PC-3 (cell line): ENCODE measurements at regions not wholly inside any gene's neighbourhood (a gene's known extent, or its start where the extent isn't known, plus 50 kb on each side); places are given as distances from the start of the nearest gene placed in this dataset.

Experiments used
- ATAC-seq: fragments of 200-7000 bp; cut with Tn5 transposase; 2 replicates; pipeline ENCODE4 v1.9.1; 2020; ENCODE audit warnings: mild to moderate bottlenecking, moderate library complexity
- BruUV-seq: library from RNA; stranded (reverse); fragments of 400-500 nt; replicated peaks from 2 replicates; lab custom pipeline; 2021; lab: Mats Ljungman, UMichigan
- CTCF ChIA-PET: fragments of 300-600 bp; sonication (Branson Sonifier 250); formaldehyde crosslinking; loops from one replicate; lab custom pipeline; 2022; ENCODE audit warnings: antibody characterized with exemption; lab: Charles Lee
- POLR2A ChIA-PET: fragments of 300-600 bp; sonication (Branson Sonifier 250); formaldehyde crosslinking; loops from one replicate; lab custom pipeline; 2022; ENCODE audit warnings: antibody characterized with exemption; ENCODE audit not compliant: unreplicated experiment; lab: Charles Lee
- DNase-seq: peaks from one replicate; pipeline ENCODE4 v3.0.0-alpha.2; 2015
- H2AFZ ChIP-seq: fragments of 300-600 bp; sonication (generic); 2 replicates; pipeline ENCODE4 v1.6.0; 2016; ENCODE audit warnings: antibody characterized with exemption, low read length
- H3F3A ChIP-seq: fragments of 300-600 bp; sonication (generic); one replicate; pipeline ENCODE4 v1.6.0; 2017; ENCODE audit warnings: antibody characterized with exemption, low read length, control low read depth, mild to moderate bottlenecking; ENCODE audit not compliant: unreplicated experiment
- H3K27ac ChIP-seq: fragments of 300-600 bp; sonication (generic); 2 replicates; pipeline ENCODE4 v1.5.1; 2016; ENCODE audit warnings: mild to moderate bottlenecking, low read length
- H3K27me3 ChIP-seq: fragments of 300-600 bp; sonication (generic); 2 replicates; pipeline ENCODE4 v1.6.1; 2016; ENCODE audit warnings: low read length, mixed read lengths
- H3K36me3 ChIP-seq: fragments of 300-600 bp; sonication (generic); 2 replicates; pipeline ENCODE4 v1.6.1; 2016; ENCODE audit warnings: low read depth, mixed run types, low read length, mixed read lengths
- H3K4me1 ChIP-seq: fragments of 300-600 bp; sonication (generic); 2 replicates; pipeline ENCODE4 v1.5.1; 2016; ENCODE audit warnings: low read length; ENCODE audit not compliant: insufficient read depth
- H3K4me2 ChIP-seq: fragments of 300-600 bp; sonication (generic); 2 replicates; pipeline ENCODE4 v1.6.0; 2016; ENCODE audit warnings: low read length
- H3K4me3 ChIP-seq: fragments of 300-600 bp; sonication (generic); 2 replicates; pipeline ENCODE4 v1.5.1; 2016; ENCODE audit warnings: mild to moderate bottlenecking, low read length, mixed read lengths
- H3K79me2 ChIP-seq: fragments of 300-600 bp; sonication (generic); 2 replicates; pipeline ENCODE4 v1.6.1; 2017; ENCODE audit warnings: low read length, mixed read lengths
- H3K9ac ChIP-seq: fragments of 300-600 bp; sonication (generic); 2 replicates; pipeline ENCODE4 v1.6.0; 2016; ENCODE audit warnings: mild to moderate bottlenecking, low read length
- H3K9me2 ChIP-seq: fragments of 300-600 bp; sonication (generic); replicated peaks from 2 replicates; pipeline ENCODE4 v1.6.1; 2016; ENCODE audit warnings: mixed run types, low read length, mixed read lengths
- H3K9me3 ChIP-seq: fragments of 300-600 bp; sonication (generic); 2 replicates; pipeline ENCODE4 v1.6.1; 2016; ENCODE audit warnings: low read length, mixed read lengths
- H4K20me1 ChIP-seq: fragments of 300-600 bp; sonication (generic); 2 replicates; pipeline ENCODE4 v1.6.1; 2016; ENCODE audit warnings: low read length, mixed read lengths
- EZH2 ChIP-seq: fragments of 300-600 bp; sonication (generic); IDR thresholded peaks from one replicate; pipeline ENCODE4 v1.6.1; 2017; ENCODE audit warnings: antibody characterized with exemption, mild to moderate bottlenecking, low read length; ENCODE audit not compliant: unreplicated experiment
- EZH2phosphoT487 ChIP-seq: fragments of 300-600 bp; sonication (generic); IDR thresholded peaks from 2 replicates; pipeline ENCODE4 v1.6.1; 2018; ENCODE audit warnings: mild to moderate bottlenecking, antibody characterized with exemption, low read length, borderline replicate concordance
- intact Hi-C: fragments of 100-400 bp; cut with micrococcal nuclease; formaldehyde crosslinking; loops from 2 replicates; pipeline ENCODE4 v1.9.0; 2023
- TF ChIP-seq, protein P1 (sequence below): fragments of 300-600 bp; sonication (generic); conservative IDR thresholded peaks from 2 replicates; pipeline ENCODE4 v1.5.1; 2017; ENCODE audit warnings: antibody characterized with exemption, low read depth, mild to moderate bottlenecking, low read length

DNA sequence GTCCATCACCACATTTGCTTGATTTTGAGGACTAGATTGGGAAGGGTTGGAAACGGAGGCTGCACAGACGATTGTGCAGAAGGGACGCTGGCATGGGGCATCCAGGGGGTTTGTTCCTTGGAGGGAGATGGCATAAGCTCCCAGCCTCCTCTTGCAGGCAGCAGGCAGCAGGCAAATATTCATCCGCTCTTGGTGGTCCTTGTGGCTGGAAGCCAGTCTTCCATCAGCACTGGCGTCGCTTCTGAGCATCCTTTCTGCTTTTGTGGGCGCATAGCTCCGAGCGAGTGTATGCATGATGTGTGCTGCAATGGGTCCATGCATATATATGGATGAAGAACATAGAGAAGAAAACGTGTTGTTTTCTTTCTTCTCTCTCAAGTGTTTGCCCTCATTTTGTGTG lies 166.1 kb upstream of the NTM start:
- Histone ChIP-seq H3K27me3 (peaks cover 95% of the 10 kb centered on the region), H3K79me2 (no peaks in the 10 kb centered on the region), H3K4me2 (no peak overlapping the region), H3K9ac (no peak overlapping the region), H3K27ac (no peak overlapping the region), H3K4me3 (no peak overlapping the region), H3K36me3 (no peaks in the 10 kb centered on the region), H3K4me1 (no peaks in the 10 kb centered on the region), H3F3A (no peaks in the 10 kb centered on the region), H3K9me2 (no peaks in the 10 kb centered on the region), H3K9me3 (no peaks in the 10 kb centered on the region), H2AFZ (no peak overlapping the region), H4K20me1 (no peaks in the 10 kb centered on the region)
- POLR2A ChIA-PET = no interaction called here
- DNase-seq (no peak), ATAC-seq (no peak)
- TF ChIP-seq, protein P1, sequence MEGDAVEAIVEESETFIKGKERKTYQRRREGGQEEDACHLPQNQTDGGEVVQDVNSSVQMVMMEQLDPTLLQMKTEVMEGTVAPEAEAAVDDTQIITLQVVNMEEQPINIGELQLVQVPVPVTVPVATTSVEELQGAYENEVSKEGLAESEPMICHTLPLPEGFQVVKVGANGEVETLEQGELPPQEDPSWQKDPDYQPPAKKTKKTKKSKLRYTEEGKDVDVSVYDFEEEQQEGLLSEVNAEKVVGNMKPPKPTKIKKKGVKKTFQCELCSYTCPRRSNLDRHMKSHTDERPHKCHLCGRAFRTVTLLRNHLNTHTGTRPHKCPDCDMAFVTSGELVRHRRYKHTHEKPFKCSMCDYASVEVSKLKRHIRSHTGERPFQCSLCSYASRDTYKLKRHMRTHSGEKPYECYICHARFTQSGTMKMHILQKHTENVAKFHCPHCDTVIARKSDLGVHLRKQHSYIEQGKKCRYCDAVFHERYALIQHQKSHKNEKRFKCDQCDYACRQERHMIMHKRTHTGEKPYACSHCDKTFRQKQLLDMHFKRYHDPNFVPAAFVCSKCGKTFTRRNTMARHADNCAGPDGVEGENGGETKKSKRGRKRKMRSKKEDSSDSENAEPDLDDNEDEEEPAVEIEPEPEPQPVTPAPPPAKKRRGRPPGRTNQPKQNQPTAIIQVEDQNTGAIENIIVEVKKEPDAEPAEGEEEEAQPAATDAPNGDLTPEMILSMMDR = no peak
- TF ChIP-seq EZH2 (no peak), EZH2phosphoT487 (no peak)
- intact Hi-C loops = no loop called here
- no TSS peak for BruUV-seq
- CTCF ChIA-PET = no interaction called here

DNA sequence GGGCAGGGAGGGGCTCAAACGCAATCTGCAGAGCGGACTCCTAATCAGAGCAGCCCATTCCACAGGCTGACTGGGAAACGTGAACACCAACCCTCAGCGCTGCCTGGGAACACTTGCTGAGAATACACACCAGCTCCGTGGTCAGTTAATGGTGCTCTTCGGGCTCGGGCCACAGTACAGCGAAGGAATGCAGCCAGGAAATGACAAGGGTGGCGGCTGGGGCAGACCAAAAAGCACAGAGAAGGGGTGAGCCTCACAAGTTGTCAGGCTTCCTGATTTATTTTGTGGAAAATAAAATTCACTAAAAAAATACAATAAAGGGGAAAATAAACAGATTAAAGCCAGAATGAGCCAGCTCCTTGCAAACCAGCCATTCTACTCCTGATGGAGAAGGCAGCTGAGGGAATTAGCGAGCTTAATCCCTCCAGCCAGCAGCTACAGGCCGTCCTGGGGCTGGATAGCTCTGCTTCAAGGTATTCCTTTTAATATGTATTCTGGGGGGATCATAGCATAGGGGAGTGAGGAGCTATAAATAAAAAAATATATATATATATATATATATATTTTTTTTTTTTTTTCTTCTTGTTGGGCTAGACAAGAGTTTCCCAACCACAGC lies 165.5 kb upstream of the NTM start:
- Histone ChIP-seq H3K9ac (no peak overlapping the region), H3K9me2 (no peaks in the 10 kb centered on the region), H4K20me1 (no peaks in the 10 kb centered on the region), H3K27me3 (peaks cover 93% of the 10 kb centered on the region), H3K4me1 (no peaks in the 10 kb centered on the region), H3K27ac (no peak overlapping the region), H3K9me3 (no peaks in the 10 kb centered on the region), H3K36me3 (no peaks in the 10 kb centered on the region), H3F3A (no peaks in the 10 kb centered on the region), H2AFZ (no peak overlapping the region), H3K4me3 (no peak overlapping the region), H3K79me2 (no peaks in the 10 kb centered on the region), H3K4me2 (no peak overlapping the region)
- ChIA-PET POLR2A (interaction anchor here (0.6 kb wide), 1 partner anchor 9 kb away, joined by 13 read pairs; no protein-coding TSS in a partner anchor), CTCF (no interaction called here)
- ATAC-seq = no peak
- no TSS peak for BruUV-seq
- DNase-seq = no peak
- TF ChIP-seq EZH2phosphoT487 = no peak
- TF ChIP-seq EZH2 = no peak
- TF ChIP-seq, protein P1 = no peak
- intact Hi-C loops = no loop called here

DNA sequence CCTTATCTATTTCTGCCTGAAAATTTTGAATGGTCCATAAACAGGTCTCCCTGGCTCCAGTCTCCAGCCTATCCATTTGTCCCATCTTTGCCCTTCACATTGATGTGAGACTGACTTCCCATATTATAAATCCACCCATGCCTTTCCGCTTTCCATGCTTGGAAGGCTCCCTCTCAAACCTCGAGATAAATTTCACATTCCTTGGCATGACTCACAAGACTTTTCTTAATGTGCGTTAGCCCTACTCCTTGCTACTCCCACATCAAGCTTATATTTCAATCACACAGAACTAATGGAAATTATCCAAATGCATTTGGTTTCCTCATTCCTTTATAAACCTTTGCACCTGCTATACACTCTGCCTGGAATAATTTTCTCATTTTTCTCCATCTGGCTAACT lies 163.7 kb upstream of the NTM start:
- Histone ChIP-seq H3K27me3 (peaks cover 92% of the 10 kb centered on the region), H3K4me1 (no peaks in the 10 kb centered on the region), H2AFZ (no peak overlapping the region), H4K20me1 (no peaks in the 10 kb centered on the region), H3K9me3 (no peaks in the 10 kb centered on the region), H3K79me2 (no peaks in the 10 kb centered on the region), H3F3A (no peaks in the 10 kb centered on the region), H3K9me2 (no peaks in the 10 kb centered on the region), H3K36me3 (no peaks in the 10 kb centered on the region), H3K4me3 (no peak overlapping the region), H3K27ac (no peak overlapping the region), H3K9ac (no peak overlapping the region), H3K4me2 (no peak overlapping the region)
- BruUV-seq = no TSS peak
- no peak for DNase-seq
- TF ChIP-seq EZH2 = no peak
- TF ChIP-seq, protein P1 = no peak
- TF ChIP-seq EZH2phosphoT487 = no peak
- no peak for ATAC-seq
- ChIA-PET POLR2A (no interaction called here), CTCF (no interaction called here)
- intact Hi-C loops = no loop called here
